ENCODE measurements at regions not wholly inside any gene's neighbourhood (a gene's known extent, or its start where the extent isn't known, plus 50 kb on each side); places are given as distances from the start of the nearest gene placed in this dataset.
A peak's percentile ranks its signal among the peaks of the same experiment; 100 is the strongest.

DNA sequence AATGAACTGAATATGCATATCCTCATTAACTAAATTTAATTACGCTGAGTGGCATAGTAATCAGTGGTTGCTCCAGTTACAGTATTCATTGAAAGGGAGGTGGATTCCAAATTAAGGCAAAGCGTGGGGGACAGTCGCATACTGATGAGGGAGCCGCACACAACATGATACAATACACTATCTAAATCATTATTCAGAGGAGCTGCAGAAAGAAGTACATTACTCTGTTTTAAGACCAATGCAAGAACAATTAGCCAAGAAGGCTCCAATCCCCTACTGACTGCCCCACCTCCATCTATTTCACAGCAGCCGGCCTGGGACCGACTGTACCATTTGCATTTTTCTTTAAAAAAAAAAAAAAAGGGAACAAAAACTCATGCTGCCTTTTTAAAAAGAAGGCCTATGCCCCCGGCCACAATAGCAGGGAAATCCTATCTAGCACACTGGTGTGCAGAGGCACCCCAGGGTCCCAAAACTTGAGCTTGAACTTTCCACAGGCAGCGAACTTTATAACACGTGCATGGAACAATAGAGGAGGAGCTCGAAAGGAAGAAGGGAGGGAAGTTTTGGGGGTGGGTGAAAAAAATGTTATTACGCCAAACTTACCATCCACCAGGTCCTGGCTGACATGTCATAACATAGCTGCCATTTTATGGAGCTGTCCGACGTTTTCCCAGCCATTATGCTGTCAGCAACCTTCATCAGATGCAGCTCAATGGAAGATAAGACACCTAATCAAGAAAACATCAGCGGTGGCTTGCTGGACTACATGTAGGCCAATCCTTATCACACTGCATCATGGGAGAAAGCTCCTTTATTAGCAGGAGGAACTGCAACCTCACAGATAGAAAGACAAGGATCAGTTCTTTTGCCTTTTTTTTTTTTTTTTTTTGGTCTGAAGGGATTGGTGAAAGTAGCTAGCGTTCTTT, 161.6 kb downstream of the ZDHHC21 start:
- Histone ChIP-seq H3K36me3 (ENCODE audit: control insufficient read depth, insufficient read depth, low read length) (no peaks in the 10 kb centered on the region), H3K27ac (ENCODE audit: extremely low read depth, low read depth, low read length) (peak overlapping the region; percentile 88), H3K4me1 (replicated peaks in 1 of 2; ENCODE audit: control insufficient read depth in 2 of 2, insufficient read depth in 2 of 2, low read length in 2 of 2) (peaks cover 15 to 29% of the 10 kb centered on the region in 2 experiments), H3K9me3 (replicated peaks; ENCODE audit: control insufficient read depth, insufficient read depth, low read depth, low read length) (no peaks in the 10 kb centered on the region), H2AFZ (ENCODE audit: low read depth, low read length) (peak overlapping the region; percentile 92), H4K20me1 (replicated peaks; ENCODE audit: control insufficient read depth, insufficient read depth, low read length) (no peaks in the 10 kb centered on the region), H3K9ac (ENCODE audit: insufficient read depth in 1 of 2, low read depth in 2 of 2, low read length in 2 of 2) (peak overlapping the region; percentile 24 to 74; a peak in 3 of 4 replicates), H3K27me3 (ENCODE audit: control insufficient read depth in 2 of 2, insufficient read depth in 2 of 2, low read length in 2 of 2) (no peaks in the 10 kb centered on the region), H3K9me1 (ENCODE audit: control insufficient read depth, insufficient read depth, low read length) (no peaks in the 10 kb centered on the region), H3K79me2 (ENCODE audit: control insufficient read depth, insufficient read depth, low read length) (peaks cover 46% of the 10 kb centered on the region), H3K4me3 (peak overlapping the region; percentile 32), H3K4me2 (ENCODE audit: insufficient read depth, low read length) (peak overlapping the region; percentile 83)
- DNase-seq (ENCODE audit: extremely low read depth in 1 of 4, low spot score in 3 of 4) (peak in 1 of 4 experiments; percentile 51), ATAC-seq (peak; percentile 42), FAIRE-seq (peak; percentile 77)
- in situ Hi-C loops (cut with MboI) = no loop called here
- ChIA-PET POLR2A (interaction anchor here (0.5 to 1.1 kb wide), 6 partner anchors 11 to 1135 kb away, joined by 3 to 4 read pairs (median 4); no protein-coding TSS in a partner anchor), CTCF (ENCODE audit: low intra/inter-chr PET ratio) (no interaction called here)
- no TSS peak for BruUV-seq (replicated peaks)
- intact Hi-C loops (cut with micrococcal nuclease) = loop anchor here (2.0 kb wide), 1 partner anchor 53 kb away; no protein-coding TSS in a partner anchor
- WGBS (ENCODE audit: insufficient coverage, low coverage, missing lambda C conversion rate) = under 1% methylated on average over 14 of the region's 15 CpGs
- TF ChIP-seq MAZ (CRISPR knock-in tag; conservative IDR thresholded peaks at IDR 0.05 in 1 of 2, IDR thresholded peaks at IDR 0.05 in 1 of 2) (no peak), CREB1 (IDR thresholded peaks at IDR 0.05) (peak; percentile 72), CREB1 (CRISPR knock-in tag; IDR thresholded peaks at IDR 0.05) (peak; percentile 65), RCOR1 (IDR thresholded peaks at IDR 0.05; ENCODE audit: borderline replicate concordance in 1 of 2, low read depth in 2 of 2, low read length in 2 of 2) (peak in 1 of 2 experiments; percentile 28; a peak in 1 of 4 replicates), POLR3A (IDR thresholded peaks at IDR 0.05; ENCODE audit: borderline replicate concordance, extremely low read depth, insufficient read depth, insufficient read length) (no peak), ZNF780A (CRISPR knock-in tag; IDR thresholded peaks at IDR 0.05) (no peak), DPF2 (IDR thresholded peaks at IDR 0.05) (peak; percentile 47; the same call in 1 of the 2 replicates), LEF1 (IDR thresholded peaks at IDR 0.05) (peak; percentile 32; the same call in 1 of the 2 replicates), CTBP1 (IDR thresholded peaks at IDR 0.05; ENCODE audit: borderline replicate concordance) (peak; percentile 40; the same call in 1 of the 2 replicates), ZNF311 (CRISPR knock-in tag; IDR thresholded peaks at IDR 0.05) (no peak), FOXK1 (CRISPR knock-in tag; IDR thresholded peaks at IDR 0.05; ENCODE audit: borderline replicate concordance) (no peak), ZNF76 (CRISPR knock-in tag; IDR thresholded peaks at IDR 0.05; ENCODE audit: borderline replicate concordance) (no peak)
- TF ChIP-seq, protein P1, sequence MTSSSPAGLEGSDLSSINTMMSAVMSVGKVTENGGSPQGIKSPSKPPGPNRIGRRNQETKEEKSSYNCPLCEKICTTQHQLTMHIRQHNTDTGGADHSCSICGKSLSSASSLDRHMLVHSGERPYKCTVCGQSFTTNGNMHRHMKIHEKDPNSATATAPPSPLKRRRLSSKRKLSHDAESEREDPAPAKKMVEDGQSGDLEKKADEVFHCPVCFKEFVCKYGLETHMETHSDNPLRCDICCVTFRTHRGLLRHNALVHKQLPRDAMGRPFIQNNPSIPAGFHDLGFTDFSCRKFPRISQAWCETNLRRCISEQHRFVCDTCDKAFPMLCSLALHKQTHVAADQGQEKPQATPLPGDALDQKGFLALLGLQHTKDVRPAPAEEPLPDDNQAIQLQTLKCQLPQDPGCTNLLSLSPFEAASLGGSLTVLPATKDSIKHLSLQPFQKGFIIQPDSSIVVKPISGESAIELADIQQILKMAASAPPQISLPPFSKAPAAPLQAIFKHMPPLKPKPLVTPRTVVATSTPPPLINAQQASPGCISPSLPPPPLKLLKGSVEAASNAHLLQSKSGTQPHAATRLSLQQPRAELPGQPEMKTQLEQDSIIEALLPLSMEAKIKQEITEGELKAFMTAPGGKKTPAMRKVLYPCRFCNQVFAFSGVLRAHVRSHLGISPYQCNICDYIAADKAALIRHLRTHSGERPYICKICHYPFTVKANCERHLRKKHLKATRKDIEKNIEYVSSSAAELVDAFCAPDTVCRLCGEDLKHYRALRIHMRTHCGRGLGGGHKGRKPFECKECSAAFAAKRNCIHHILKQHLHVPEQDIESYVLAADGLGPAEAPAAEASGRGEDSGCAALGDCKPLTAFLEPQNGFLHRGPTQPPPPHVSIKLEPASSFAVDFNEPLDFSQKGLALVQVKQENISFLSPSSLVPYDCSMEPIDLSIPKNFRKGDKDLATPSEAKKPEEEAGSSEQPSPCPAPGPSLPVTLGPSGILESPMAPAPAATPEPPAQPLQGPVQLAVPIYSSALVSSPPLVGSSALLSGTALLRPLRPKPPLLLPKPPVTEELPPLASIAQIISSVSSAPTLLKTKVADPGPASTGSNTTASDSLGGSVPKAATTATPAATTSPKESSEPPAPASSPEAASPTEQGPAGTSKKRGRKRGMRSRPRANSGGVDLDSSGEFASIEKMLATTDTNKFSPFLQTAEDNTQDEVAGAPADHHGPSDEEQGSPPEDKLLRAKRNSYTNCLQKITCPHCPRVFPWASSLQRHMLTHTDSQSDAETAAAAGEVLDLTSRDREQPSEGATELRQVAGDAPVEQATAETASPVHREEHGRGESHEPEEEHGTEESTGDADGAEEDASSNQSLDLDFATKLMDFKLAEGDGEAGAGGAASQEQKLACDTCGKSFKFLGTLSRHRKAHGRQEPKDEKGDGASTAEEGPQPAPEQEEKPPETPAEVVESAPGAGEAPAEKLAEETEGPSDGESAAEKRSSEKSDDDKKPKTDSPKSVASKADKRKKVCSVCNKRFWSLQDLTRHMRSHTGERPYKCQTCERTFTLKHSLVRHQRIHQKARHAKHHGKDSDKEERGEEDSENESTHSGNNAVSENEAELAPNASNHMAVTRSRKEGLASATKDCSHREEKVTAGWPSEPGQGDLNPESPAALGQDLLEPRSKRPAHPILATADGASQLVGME (CRISPR knock-in tag; IDR thresholded peaks at IDR 0.05) = no peak
- TF ChIP-seq, protein P2, sequence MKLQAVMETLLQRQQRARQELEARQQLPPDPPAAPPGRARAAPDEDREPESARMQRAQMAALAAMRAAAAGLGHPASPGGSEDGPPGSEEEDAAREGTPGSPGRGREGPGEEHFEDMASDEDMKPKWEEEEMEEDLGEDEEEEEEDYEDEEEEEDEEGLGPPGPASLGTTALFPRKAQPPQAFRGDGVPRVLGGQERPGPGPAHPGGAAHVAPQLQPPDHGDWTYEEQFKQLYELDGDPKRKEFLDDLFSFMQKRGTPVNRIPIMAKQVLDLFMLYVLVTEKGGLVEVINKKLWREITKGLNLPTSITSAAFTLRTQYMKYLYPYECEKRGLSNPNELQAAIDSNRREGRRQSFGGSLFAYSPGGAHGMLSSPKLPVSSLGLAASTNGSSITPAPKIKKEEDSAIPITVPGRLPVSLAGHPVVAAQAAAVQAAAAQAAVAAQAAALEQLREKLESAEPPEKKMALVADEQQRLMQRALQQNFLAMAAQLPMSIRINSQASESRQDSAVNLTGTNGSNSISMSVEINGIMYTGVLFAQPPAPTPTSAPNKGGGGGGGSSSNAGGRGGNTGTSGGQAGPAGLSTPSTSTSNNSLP (IDR thresholded peaks at IDR 0.05; ENCODE audit: borderline replicate concordance, low read depth, low read length) = 0 out of 2 replicates have a peak, but pooled peaks have one; percentile 13

Measured in K562 (cell line).